HG03039 (cell line): ENCODE measurements at regions not wholly inside any gene's neighbourhood (a gene's known extent, or its start where the extent isn't known, plus 50 kb on each side); places are given as distances from the start of the nearest gene placed in this dataset.

Experiments used
- ATAC-seq: cut with Tn5 transposase; IDR thresholded peaks from one replicate; pipeline ENCODE4 v1.9.1; 2021; ENCODE audit warnings: mild to moderate bottlenecking, moderate library complexity; ENCODE audit not compliant: unreplicated experiment

DNA sequence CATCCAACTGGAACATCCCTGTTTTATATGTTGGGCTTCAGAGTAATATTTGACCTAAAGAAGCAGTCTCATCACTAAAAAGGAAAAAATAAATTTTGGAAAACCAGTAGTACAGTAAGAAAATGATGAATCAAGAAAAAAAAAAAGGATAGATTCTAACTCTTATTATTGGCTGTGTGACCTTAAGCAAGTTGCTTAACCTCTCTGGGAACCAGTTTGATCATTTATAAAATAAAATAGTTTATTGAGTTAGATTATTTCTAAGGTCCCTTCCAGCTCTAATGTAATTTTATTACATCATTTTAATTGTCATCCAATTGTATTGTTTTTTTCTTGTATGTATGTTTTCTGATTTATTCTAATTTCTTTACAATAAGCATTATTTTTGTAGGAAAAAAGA is 127.0 kb downstream of the PRELID2 start:
- ATAC-seq, result no peak

DNA sequence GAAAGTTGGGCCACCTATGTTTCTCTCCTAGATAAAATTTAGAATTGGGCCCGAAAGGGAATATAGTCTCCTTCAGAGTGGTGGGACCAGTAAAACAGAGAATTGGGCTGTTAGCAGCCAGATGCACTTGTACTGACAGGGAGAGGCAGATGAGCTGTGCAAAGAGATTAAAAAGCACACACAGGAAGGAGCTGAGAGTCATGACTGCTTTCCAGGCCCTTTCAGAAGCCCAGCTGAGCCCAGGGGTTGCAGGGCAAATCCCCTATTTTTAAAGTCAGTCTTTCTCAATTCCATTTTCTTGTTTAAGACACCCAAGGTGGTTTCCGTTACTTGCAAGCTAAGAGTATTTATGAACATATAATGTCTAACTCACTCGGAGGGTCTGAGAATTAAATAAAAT is 130.4 kb downstream of the PRELID2 start:
- no peak for ATAC-seq

DNA sequence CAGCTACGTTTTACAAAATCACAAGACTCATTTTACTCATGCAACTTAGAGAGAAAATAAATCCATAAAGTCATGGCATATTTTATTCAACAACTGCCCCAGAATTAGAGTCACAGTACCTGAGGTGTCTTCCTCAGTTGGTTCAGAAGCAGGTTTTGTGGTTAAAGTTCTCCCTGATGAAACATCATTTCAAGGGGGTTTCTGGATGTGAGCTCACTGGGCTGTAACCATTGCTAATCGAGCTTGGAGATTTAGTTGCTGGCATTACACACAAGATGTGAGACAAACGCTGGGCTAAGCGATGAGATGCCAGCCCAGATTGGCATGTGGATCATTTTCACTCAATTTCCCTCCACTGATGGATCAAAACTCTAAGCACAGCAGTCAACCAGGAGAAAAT is 131.3 kb downstream of the PRELID2 start:
- ATAC-seq, result no peak

DNA sequence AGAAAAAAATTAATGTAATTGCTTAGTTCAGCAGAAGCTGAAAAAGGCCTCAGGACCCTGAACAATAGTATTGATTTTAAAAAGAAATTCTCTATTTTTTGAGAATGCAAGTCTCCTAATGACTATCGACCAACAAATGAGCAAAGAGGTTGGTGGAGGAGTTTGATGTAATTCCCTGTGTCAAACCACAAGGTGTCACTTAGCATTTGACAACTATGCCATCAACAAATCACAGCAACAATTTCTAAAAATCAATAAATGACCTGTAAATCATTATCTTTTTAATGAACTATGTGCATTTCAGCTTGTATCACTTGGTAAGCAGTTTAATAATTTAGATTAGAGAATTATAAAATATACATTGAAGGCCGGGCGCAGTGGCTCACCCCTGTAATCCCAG is 133.7 kb downstream of the PRELID2 start:
- no peak for ATAC-seq

DNA sequence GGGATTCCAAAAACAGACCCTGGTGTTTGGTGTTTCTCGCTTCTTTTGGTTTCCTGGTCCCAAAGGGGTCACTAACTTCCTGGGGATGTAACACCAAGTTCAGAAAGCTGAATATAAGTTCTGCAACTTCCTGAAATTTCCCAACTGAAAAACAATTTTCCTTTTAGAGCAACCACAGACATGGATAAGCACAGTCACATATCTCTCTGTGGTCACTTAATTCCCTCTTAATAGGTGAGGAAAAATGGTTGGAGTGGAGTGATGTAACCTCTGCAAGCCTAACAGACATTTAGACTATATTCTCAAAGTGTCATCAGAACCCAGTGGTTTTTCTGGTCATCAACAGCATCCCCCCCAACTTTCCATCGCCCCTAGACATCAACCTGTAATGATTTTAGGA is 135.3 kb downstream of the PRELID2 start:
- no peak for ATAC-seq

DNA sequence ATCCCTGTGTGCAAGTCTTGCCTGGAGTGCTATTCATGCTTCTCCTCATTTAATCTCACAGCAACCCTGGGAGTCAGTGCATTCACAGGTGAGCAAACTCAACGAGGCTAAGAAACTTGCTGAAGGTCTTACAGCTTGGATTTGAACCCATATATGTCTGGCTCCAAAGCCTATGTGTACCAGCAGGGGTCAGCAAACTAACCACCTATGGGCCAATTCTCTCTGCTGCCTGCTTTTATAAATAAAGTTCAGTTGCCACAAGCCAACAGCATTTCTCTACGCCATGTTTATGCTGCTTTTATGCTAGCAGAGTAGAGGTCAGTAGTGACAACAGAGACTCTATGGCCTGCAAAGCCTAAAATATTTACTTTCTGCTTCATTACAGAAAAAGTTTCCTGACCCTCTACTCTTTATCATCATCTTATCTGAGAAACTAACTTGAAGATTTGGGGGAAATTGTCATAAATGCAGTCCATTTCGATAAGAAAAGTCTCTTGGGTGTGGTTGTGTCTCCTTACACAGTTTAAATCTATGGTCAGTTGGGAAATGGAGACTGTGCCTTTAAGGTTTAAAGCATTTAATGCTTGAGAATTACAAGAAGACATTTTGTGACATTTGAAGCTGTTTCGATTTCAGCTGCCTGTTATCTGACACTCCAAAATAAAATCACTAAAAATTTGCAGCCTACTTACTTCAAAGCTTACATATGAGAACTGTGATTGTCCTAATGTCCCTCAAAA is 137.7 kb downstream of the PRELID2 start:
- peak; percentile 60 for ATAC-seq

DNA sequence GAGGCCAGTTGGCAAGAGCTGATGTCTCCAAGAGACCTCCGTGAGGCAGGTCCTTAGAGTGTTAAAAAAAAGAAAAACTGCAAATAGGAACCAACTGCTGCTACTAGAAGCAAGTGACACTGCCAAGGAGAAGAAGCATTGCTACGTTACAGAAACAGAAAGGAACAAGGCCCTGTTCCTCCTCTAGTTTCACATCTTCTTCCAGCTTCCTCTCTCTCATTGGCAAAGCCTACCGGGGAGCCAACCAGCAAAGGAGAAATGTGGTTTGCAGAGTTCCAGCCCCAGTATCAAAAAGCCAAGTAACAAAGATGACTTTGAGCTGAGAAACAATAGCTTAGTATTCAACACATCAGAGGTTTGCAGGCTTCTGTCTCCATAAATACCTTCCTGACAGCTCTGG is 145.9 kb downstream of the PRELID2 start:
- peak; percentile 63 for ATAC-seq

DNA sequence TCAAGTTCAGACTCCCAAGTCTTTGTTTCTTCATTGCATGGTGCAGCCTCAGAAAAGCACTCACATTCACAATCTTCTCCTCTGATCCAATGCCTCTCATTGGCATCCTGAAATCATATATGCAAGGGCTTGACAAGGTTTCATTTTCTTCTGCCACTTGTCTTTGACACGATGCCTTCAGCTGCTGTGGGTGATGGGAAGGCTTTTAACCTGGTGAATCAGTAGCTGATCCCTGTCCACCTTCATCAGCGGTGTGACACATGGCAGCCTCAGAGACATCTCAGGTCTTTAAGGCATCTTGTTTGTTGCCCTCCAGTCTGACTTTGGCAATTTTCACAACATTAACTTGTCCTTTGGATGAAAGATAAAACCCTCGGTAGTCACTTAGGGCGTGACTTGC is 147.2 kb downstream of the PRELID2 start:
- no peak for ATAC-seq

DNA sequence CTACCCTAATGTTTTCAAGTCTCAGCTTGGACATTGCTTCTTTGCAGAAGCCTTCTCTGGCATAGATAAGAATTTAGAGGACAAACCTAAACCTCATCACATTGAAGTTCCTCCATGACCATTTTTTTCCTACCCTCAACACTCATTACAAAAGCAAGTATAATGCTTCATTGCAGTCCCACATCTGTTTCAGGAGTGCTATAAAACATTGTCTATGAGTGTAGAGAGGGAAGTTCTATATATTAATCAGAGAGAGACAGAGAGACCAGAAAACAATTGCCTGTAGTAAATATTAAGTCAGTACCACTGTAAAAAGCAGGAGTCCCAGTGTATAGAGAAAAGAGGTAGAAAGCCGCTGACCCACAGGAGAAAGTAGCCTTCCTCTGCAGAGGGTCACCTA is 149.7 kb downstream of the PRELID2 start:
- no peak for ATAC-seq

DNA sequence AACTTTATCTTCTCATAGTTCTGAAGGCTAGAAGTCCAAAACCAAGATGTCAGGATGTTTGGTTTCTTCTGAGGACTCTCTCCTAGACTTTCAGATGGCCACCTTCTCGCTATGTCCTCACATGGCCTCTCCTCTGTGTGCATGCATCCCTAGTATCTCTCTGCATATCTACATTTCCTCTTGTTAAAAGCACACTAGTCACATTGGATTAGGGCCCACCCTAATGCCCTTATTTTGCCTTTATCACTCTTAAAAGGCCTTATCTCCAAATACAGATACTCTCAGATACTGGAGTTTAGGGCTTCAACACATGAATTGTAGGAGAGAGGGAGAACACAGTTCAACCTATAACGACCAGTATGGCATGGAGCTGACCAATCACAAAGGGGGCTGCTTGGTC is 151.7 kb downstream of the PRELID2 start:
- no peak for ATAC-seq

DNA sequence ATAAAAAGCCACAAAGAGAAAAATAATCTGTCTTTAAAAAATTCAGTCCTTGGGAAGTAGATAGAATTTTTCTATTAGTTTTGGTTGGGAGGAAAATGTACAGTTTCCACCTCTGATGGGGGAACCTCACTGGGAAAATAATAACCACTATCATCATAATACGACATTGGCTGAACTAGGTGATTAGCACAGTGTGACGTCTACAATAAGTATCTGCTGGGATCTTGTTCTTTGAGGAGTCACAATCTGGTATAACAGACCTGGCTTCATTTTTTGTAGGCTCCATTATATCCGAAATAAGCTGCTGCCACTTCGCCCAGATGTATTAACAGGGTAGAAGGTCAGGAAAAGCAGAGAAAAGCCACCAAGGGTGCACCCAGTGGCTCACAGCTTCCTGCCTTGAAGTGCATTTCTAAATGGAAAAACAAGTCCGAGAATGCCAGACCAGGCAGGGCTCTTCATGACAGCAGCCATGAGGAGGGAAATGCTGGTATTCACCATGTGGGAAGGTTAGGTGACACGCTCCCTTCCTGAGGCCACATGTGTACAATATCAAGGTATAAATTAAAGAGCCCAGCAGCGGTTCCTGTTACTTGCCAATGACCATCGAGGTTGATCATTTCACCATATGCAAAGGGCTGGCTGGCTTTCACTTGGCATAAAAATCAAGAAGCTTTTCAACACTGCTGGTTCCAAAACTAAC is 152.8 kb downstream of the PRELID2 start:
- ATAC-seq, result no peak

DNA sequence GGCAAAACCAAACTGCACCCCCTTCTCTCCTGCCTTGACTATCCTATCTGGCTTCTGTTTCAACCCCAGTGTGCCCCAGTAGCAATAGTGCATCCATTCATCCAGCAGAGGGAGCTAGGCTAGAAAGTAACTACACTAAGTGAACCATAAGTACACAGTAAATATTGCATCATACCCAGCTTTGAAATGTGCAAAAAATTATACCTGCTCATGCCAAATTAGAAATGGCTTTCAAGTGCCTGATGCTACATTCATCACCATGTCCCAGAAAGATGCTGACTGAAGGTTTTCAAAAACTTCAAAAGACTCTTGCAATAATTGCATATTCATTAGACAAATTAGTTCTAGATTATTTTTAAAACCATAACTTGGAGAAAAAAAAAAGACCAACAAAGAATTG is 153.5 kb downstream of the PRELID2 start:
- ATAC-seq, result peak; percentile 93

DNA sequence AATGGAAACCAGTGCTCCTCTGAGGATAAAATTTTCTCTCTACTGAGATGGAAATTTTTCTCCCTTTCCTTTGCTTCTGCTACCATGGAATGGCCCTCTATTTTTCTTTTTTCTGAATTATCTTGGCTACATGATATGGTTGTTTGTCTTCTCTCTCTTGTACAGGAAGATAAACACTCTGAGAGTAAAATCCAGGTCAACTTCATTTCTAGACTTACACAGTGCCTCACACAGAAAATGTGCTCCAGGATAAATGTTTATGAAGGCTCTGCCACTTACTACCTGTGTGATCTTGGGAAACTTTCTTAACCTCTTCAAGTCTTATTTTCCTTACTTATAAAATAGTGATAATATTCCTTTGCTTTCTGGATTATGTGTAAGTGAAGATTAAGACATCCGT is 153.9 kb downstream of the PRELID2 start:
- ATAC-seq, result no peak

DNA sequence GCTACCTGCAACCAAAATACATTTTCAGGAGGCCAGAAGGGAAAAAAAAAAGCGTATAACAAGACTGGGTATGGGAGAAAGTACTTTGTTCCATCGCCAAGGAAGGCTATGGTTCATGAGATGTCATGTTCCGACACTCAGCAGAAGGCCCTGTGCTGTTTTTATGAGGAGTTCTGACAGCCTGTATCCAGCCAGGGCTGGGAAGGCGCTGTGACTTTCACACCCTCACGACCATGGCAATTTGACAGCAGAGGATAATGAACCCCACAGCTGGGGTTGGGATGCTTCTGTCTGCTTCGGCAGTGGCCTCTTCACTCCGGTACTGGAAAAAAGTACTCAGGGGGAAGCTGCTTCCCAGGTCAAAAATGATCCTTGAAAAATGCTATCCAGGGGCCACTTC is 154.4 kb downstream of the PRELID2 start:
- no peak for ATAC-seq

DNA sequence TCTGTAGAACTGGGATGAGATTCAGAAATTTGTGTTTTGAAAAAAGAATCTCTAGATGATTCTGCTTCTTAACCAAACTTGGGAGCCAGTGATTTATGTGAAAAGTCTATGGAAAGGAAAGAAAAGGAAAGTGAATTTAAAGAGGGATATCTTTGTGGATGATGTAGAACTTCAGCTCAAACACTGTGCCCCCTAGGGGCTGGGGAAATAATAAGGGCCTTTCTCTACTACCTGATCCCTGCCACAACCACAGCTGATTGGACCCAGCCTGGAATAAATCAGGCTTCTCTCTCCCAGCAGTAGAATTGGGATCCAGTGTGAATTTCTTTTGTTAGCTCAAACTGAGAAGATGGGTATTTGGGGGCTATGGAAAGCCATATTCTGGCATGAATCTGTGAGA is 155.0 kb downstream of the PRELID2 start:
- ATAC-seq, result no peak

DNA sequence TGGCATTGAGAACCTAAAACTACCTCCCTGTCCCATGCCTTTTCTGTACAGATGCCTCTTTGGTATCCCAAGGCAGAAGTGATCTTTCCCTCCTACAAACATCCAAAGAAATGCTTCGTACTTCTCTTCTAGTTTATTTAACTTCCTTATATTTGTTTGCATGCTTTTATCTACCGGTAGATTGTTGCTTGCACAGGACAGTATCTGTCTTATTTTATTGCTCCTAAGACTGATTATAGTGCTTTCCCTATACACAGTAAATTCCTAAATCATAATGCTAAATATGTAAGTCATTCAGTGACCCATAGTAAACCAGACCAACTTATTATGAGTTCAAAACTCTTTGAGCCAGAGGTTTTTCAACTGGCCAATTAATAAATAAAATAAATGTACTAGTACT is 156.9 kb downstream of the PRELID2 start:
- ATAC-seq, result no peak

DNA sequence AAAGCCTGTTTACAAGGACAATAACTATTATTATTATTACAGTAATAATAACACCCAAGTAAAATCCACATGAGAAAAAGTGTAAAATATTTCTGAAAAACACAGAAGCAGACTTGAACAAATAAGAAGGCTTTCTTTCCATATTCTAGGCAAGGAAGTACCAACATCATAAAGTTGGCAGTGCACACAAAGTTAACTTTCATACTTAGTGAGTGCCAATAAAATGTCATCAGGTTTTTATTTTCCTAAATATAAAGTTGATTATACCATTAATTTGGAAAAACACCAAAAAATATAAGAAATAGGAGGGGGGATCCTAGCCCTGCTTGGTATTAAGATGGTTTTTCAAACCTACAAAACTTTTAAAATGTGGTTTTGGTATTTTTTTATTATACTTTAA is 161.4 kb downstream of the PRELID2 start:
- no peak for ATAC-seq

DNA sequence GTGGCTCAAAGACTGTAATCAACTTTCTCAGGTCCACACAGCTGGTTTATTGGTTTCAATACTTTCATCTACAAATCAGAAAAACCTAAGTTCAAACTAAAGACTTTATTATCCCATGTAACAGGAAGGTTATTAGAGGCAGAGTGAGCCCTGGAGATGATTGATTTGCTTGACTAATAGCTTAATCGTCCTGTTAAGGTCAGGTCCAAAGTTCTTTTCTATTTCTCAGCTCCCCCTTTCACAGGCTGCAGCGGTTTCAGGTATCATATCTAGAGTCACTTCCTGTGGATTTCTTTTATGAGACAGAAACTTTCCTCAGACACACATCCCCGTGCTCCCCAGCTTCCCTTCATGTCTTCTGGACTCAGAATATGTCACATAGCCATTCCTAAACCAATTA is 166.4 kb downstream of the PRELID2 start:
- ATAC-seq, result no peak

DNA sequence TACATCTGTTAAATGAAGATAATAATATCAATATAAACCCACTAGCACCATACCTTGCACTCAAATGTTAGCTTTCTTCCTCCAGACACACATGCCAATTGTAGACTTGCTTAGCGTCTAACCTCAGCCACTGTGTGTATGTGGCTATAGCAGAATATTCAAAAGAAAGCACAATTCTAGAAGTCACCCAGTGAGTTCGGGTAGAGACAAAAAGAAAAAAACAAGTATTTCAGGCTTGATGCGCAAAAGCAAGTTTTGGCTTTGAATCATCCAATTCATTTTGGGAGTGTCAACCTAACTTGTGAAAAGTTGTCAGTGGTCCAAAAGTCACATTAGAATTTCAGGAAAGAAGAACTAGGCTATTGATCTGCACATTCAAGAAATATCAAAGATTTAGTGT is 167.4 kb downstream of the PRELID2 start:
- no peak for ATAC-seq

DNA sequence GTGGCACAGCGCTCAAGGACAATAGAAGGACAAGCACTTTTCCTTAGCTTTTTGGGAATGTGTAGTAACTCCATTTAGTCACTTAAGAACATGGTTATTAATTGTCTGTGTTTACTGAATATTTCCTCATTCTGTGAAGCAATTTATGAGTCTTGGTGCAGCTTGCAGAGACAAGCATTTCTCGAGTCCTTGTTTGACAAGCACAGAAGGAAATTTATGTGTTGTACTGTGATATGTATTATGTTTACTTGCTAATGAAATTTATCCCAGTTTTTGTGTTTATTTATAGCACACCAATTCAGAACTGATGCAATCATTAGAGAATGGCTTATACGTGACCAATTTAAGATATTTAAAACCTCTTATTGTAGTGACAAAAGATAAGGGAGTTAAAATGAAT is 168.6 kb downstream of the PRELID2 start:
- ATAC-seq, result no peak

DNA sequence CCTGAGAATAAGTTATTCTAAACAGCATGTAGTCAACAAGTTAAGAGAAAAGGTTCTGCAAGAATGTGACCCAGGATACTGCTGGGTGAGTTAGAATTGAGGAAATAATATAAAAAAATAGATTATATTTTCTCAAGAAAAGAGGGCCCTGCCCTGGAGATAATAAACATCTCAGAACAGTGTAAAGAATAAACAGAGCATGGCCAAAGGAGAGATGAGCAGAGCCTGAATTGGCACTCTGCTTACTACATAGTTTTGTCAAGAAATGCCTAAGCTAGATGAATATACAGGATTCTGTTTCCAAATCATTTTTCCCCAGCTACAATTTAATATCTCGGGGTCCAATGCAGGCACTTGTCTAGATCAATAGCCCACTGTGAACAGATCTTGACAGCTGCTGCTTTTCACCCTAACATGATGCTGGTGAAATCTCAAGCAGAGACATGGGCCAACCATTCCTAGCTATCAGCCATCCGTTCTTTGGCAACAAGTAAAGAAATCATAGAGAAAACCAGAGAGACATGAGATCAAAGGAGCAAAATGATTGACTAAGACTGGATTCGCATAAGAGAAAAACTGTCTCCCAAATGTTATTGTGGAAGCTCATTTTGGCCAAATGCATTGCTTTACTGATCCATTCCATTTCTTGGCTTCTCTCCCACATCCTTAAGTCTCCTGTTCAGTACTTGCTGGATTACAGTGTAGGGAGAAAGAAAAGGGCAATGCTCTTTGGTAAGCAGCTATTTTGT is 173.2 kb downstream of the PRELID2 start:
- no peak for ATAC-seq
